ENCODE measurements at regions not wholly inside any gene's neighbourhood (a gene's known extent, or its start where the extent isn't known, plus 50 kb on each side); places are given as distances from the start of the nearest gene placed in this dataset.
A peak's percentile ranks its signal among the peaks of the same experiment; 100 is the strongest.

- no peak for DNase-seq
These were observed 1317.7 kb upstream of the ACVR2A start for GRCh38 chr2:146527166-146527565.

- DNase-seq = peak; percentile 49
These were observed 1321.6 kb upstream of the ACVR2A start for GRCh38 chr2:146523196-146523595.

DNA sequence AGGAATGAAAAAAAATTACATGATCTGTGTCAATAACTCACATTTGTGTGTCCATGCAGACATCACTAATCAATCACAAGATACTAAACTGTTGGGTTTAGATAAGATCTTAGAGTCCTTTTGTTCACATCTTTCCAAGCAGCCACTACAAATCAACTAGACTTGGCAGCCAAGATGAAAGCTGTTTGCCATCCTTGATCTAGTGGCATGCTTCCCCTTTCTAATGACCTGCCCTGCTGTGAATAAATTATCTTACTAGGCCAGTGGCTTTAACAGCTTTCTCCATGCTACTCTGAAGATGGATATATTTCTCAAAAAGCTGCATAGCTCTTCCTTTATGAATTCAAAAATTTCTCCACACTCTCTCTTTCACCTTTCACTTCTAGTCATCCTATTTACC, 1338.0 kb upstream of the ACVR2A start:
- no peak for DNase-seq

DNA sequence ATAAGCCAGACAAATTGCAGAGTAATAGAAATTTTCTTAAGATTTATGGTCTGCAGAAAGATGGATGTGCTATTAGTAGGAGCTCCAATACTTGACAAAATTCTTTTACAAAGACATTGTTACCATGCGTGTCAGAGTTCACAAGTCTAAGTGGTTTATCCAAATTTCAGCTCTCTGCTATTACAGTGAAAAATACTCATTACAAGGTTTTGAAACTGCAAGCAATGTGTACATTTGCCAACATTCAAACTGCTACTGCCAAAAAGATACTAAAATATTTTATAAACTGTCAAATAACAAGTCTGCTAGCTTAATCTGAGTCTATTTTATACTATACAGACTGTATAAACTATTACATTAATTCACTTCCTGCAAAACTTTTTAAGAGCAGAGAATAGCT, 1341.5 kb upstream of the ACVR2A start:
- DNase-seq = no peak

- DNase-seq = no peak
These were observed 1348.6 kb upstream of the ACVR2A start for GRCh38 chr2:146496248-146496647.

GRCh38 chr2:146489386-146489785, 1355.4 kb upstream of the ACVR2A start:
- no peak for DNase-seq

GRCh38 chr2:146481629-146482028, 1363.2 kb upstream of the ACVR2A start:
- no peak for DNase-seq

DNA sequence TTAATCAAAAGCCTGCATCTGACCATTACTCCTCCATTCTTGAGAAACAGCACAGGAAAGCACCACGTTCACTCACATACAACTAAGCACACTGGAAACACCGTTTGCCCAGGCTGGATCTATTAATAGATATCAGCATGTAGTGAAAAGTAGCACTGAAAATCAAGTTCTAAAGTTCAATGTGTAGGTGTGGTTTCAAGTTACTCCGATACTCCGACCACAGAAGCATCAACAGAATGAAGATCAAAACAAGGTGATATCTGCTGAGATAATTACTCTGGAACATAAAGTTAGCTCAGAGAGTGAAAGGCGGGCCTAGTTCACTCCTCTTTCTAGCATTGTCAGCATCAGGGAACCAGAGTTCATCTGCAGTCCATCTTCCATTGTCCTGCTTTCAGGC, 1367.4 kb upstream of the ACVR2A start:
- no peak for DNase-seq

DNA sequence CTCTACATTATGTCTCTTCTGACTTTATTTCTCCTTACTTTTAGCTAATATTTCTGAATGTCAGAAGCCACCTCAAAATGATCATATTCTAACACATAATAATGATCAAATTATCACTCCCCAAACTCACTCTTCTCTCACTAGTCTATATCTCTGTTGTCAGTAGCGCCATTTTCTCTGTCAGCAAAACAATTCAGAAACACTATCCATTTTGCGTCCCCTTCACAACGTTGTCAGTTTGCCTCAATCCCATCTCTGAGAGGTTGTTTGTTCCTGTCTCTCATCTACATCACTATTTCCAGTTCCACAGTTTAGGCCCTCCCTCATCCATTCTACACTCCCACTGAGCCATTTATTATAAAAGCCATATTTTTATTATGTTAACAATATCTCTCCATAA, 1376.3 kb upstream of the ACVR2A start:
- DNase-seq = no peak

GRCh38 chr2:146467425-146467824, 1377.4 kb upstream of the ACVR2A start:
- DNase-seq = no peak

GRCh38 chr2:146465460-146465859, 1379.4 kb upstream of the ACVR2A start:
- DNase-seq = no peak

GRCh38 chr2:146461068-146461467, 1383.8 kb upstream of the ACVR2A start:
- DNase-seq = no peak

DNA sequence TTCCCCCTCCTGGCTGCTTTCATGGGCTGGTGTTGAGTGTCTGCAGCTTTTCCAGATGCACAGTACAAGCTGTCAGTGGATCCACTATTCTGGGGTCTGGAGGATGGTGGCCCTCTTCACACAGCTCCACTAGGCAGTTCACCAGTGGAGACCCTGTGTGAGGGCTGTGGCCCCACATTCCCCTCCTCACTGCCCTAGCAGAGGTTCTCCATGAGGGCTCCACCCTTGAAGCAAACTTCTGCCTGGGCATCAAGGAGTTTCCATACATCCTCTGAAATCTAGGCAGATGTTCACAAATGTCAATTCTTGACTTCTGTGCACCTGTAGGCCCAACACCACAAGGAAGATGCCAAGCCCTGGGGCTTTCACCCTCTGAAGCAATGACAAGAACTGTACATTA, 1386.2 kb upstream of the ACVR2A start:
- DNase-seq = no peak

DNA sequence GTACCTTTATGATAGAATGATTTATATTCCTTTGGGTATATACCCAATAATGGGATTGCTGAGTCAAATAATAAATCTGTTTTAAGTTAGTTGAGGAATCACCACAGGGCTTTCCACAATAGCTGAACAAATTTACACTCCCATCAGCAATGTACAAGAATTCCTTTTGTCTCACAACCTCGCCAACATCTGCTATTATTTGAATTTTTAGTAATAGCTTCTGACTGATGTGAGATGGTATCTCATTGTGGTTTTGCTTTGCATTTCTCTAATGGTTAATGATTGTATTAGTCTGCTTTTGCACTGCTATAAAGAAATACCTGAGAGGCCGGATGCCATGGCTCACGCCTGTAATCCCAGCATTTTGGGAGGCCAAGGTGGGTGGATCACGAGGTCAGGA, 1387.6 kb upstream of the ACVR2A start:
- DNase-seq = no peak

GRCh38 chr2:146455325-146455724, 1389.5 kb upstream of the ACVR2A start:
- DNase-seq = no peak

- no peak for DNase-seq
These were observed 1392.9 kb upstream of the ACVR2A start for GRCh38 chr2:146451972-146452371.

DNA sequence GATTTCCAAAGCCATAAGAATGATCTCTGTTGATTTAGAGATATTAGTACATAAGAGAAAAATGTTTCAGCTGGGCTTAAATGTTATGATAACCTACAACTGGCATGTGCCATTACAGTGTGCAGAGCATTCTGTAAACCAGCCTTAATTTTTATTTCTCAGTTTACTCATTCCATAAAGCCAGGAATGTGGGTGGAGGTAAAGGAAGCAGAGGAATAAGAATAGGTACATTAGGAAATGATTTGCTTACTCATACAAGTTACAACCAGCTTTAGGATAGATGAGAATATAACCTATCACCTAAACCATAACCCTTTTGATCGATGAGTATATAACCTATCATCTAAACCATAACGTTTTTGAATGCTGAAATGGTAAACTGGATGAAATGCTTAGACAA, 1394.7 kb upstream of the ACVR2A start:
- no peak for DNase-seq

GRCh38 chr2:146444987-146445386, 1399.8 kb upstream of the ACVR2A start:
- DNase-seq = no peak

- no peak for DNase-seq
These were observed 1400.7 kb upstream of the ACVR2A start for GRCh38 chr2:146444085-146444484.

- DNase-seq = no peak
These were observed 1406.6 kb upstream of the ACVR2A start for GRCh38 chr2:146438246-146438645.

- DNase-seq = no peak
These were observed 1407.1 kb upstream of the ACVR2A start for GRCh38 chr2:146437712-146438111.

DNA sequence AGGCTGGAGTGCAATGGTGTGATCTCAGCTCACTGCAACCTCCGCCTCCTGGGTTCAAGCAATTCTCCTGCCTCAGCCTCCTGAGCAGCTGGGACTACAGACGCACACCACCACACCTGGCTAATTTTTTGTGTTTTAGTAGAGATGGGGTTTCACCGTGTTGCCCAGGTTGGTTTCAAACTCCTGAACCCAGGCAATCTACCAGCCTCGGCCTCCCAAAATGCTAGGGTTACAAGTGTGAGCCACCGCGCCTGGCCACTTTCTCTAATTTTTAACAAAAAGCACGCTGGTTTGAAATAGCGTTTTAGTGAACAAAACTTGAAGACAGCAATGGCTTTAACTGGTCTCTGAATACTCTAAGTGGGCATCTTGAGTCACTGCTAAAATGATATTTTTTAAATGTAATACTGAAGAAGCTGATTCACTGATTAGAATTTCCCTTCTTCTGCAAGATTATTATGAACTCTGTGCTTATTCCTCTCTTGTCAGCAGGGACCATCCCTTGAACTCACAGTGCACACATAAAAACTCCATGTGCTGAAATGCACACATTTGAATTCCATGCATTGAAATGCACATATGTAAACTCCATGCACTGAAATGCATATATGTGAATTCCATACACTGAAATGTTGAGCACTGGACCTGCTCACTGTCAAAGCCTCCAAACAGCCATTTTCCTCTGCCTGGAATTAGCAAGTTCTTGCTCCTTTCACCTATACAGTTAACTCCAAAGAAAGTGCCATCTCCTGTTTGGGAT, 1411.5 kb upstream of the ACVR2A start:
- DNase-seq = no peak

- no peak for DNase-seq
These were observed 1415.5 kb upstream of the ACVR2A start for GRCh38 chr2:146429366-146429765.

DNA sequence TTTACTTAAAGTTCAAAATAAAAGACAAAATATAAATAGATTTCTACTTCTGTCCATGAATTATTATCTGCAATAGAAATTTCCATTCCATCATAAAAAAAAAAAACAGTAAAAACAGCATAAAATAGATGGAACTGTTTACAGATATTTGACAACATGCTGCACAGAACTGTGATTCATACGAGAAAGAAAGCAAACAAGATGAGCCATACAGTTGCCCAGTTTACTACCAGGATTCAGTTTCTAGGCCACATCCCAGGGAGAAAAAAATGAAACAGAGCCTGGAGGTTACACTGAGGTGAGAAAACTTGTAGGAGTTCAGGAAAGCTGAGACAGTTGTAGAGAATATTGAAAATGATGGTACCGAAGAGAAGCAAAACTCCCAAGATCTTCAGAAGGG, 1426.9 kb upstream of the ACVR2A start:
- DNase-seq = no peak

- no peak for DNase-seq
These were observed 1429.5 kb upstream of the ACVR2A start for GRCh38 chr2:146415291-146415690.
